Hippocampal formation (tissue), 2 donors: ENCODE measurements at regions not wholly inside any gene's neighbourhood (a gene's known extent, or its start where the extent isn't known, plus 50 kb on each side); places are given as distances from the start of the nearest gene placed in this dataset.

ENCODE experiments used
- DNase-seq, 2 donors: peaks; one replicate each; lab custom pipeline; 2025; lab: John Stamatoyannopoulos, UW

DNA sequence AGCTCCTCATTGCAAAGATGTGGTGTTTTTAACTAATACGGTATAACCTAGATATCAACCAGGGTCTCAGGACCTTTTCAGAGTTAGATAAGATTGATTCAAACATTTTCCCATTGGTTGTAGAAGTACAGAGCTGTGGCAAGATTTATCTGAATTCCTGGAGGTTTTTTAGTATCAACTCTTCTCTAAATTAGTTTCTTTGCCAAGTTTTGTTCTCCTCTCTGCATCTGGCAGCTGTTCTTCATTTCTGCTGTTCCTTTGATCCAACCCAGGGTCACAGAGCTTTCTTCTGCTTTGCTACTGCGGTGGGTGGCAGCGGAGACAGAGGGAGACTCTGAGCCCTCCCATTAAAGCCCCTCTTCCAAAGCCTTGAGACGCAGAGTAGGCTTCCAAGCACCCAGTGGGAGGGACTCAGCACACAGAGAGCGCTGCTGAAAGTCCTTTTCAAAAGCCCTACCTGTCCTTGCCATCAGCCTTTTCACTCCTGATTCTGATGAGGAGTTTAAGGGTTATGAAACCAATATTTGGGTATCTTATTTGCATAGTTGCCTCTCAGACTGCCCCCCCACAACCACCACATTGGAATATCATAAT, 146.3 kb upstream of the EEPD1 start:
- DNase-seq = no peak

DNA sequence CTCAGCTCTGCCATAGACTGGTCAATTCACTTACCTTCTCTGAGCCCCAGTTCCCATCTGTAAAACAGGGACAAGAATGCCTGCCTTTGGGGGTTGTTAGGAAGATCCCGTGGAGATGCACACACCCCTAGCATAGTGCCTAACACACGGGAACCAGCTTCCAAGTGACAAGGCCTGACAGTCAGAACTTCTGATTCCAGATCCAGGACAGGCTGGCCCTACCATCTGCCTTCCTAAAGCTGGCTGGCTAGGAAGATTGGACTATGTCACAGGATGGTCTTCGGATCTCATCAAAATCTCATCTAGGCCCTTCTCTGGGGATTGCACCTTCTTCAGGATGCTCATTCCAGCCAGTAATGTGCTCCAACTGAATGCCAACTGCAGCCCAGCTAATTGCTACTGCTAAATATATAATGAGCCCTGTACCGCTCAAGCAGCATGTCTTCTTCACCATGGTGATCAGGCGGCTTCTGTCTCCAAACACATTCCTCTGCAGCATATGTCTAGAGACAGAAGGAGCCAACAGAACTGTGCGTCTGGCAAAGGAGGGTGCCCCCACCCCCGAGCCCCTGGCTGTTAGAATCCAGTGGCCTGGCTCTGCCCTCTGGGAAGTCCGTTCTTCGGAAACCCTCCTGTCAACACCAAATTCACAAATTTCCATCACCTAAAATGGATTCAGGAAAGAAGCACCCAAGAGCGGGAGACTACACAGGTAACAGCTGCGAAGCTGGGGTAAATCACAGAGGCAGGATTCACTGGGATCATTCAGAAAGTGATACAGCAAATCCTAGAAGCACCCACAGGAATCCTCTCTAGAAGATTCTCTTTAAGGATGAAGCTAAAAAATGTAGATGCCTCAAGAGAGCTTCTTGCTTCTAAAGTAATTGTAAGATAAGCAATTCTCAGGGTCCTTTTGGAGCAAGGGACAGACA, 142.1 kb upstream of the EEPD1 start:
- DNase-seq = no peak

GRCh38 chr7:36011588-36011965, 141.5 kb upstream of the EEPD1 start:
- no peak for DNase-seq

DNA sequence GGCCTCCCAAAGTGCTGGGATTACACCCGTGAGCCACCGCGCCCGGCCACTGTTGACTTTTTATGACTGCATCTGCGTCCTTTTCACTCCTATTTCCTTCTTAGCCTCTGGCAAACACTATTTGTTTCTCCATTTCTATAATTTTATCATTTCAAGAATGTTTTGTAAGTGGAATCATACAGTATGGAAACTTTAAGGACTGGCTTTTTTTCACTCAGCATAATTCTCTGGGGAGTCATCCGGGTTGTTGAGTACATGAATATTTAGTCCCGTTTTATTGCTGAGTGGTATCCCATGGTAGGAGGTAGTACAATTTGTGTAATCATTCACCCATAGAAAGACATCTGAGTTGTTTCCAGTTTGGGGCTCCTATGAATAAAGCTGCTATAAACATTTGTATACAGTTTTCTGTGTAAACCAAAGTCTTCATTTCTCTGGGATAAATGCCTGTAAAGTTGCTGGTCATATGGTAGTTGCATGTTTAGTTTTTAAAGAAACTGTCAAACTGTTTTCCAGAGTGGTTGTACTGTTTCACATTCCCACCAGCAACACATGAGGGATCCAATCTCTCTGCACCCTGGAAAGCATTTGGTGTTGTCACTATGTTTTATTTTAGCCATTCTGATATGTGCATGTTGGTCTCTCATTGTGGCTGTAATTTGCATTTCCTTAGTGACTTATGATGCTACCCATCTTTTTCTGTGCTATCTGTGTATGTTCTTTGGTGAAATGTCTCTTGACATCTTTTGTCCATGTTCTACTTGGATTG, 139.6 kb upstream of the EEPD1 start:
- DNase-seq = no peak

GRCh38 chr7:36014961-36015360, 138.1 kb upstream of the EEPD1 start:
- DNase-seq = no peak

GRCh38 chr7:36015733-36016132, 137.3 kb upstream of the EEPD1 start:
- DNase-seq = no peak

GRCh38 chr7:36016648-36017047, 136.4 kb upstream of the EEPD1 start:
- no peak for DNase-seq

DNA sequence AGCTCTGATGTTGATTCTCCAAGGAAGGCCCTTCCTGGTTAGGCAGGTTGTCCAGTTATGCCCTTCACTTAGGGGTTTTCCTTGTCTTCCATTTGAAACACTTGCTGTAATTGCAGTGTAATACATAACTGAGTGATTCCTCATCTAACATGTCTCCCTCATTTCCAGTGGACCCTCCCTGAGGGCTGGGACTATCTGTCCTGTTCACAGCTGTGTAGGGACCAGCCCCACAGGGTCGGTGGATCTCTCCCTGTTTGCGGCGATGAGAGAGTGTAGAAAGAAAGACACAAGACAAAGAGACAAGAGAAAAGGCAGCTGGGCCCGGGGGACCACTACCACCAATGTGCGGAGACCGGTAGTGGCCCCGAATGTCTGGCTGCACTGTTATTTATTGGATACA, 135.9 kb upstream of the EEPD1 start:
- DNase-seq = no peak

- no peak for DNase-seq
Measured at GRCh38 chr7:36018816-36019484, 134.1 kb upstream of the EEPD1 start.

DNA sequence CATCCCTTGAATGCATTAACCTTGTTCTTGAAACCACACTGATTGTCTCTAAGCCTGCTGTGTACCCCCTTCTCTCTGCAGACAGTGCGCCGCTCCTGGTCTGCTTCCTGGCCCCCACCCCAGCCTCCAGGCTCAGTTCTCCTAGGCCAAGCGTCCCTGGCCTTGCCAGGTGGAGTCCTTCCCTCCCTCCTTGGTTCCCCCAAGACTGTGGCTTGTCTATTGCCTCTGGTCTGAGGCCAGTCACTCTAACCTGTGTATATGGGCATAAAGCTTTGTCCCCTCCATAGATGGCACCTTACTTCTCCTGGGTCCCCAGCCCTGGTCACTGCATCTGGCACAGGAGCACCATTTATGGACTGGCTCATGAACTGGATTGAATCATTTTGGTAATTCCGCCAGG, 133.5 kb upstream of the EEPD1 start:
- no peak for DNase-seq

- no peak for DNase-seq
Measured at GRCh38 chr7:36019980-36020379, 133.1 kb upstream of the EEPD1 start.

DNA sequence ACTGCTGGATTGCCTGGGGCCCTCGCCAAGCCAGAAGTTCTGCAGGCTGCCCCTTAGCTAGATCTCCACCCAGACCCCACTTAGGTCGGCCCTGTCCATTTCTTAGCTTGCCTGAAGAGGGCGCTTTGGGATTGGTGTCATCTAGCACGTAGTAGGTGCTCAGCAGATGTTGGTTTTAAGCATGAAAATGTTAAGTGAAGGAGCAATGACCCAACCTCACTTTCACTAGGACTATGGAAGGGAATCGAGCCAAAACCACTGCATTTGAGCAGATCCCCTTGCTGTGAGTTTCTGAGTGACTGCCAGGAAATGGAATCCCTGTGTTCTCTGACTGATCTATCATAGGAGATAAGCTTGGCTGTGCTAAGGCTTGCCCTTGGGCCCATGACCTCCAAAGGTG, 131.7 kb upstream of the EEPD1 start:
- DNase-seq = no peak

- DNase-seq = peak; percentile 29 to 53
Measured at GRCh38 chr7:36021917-36022550, 131.0 kb upstream of the EEPD1 start.

- no peak for DNase-seq
Measured at GRCh38 chr7:36023033-36023560, 130.0 kb upstream of the EEPD1 start.

- no peak for DNase-seq
Measured at GRCh38 chr7:36025190-36025589, 127.9 kb upstream of the EEPD1 start.

- DNase-seq = no peak
Measured at GRCh38 chr7:36029311-36029710, 123.7 kb upstream of the EEPD1 start.

DNA sequence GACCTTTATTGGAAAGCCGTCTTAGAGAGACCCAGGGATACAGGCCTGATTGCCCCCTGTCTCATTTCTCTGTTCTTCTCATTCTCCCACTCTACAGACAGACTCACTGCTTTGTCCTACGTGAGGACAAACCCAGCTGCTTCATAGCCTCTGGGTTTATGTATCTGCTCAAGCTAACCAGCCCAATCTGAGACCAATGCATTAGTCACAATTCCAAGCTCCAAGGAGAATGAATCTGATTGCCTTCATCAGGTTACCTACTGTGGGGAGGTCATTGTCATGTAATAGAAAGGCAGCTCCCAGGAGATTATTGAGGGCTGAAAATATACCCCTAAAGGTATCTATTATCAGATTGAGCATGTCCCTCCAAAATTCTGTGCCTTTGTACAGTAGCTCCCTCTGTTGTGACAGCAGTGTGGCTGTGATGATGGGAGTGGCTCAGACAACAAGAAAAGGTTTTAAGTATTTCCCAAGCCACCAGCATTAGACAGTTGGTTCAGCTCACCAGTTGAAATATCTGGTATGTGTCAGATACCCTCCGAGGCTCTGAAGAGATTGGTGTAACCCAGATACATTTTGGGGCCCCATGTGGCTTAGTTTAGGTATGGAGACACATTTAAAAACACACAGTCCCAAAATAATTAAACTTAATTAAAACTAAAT, 123.1 kb upstream of the EEPD1 start:
- no peak for DNase-seq

DNA sequence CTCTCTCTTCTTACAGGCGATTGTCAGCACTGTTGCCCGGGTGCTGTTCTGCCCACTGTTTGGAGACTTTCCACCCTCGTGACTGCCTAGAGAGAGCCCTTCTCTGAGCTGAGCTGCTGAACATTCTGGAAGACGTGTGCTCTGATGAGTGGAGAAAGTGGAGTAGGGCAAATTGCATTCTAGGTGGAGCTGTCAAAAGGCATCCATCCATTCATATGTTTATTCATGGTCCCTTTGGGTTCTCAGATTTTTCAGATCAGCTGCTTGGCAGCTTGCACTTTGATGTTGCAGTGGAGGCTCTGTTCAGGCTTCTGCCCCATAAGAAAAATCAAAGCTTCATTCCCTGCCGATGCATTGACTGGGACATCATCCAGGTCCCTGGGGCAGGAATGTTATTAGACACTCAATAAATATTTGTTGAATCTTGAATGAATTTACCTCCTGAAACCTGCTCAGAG, 120.7 kb upstream of the EEPD1 start:
- peak in 1 of 2 donors; percentile 22 for DNase-seq

GRCh38 chr7:36034020-36034419, 119.0 kb upstream of the EEPD1 start:
- no peak for DNase-seq

DNA sequence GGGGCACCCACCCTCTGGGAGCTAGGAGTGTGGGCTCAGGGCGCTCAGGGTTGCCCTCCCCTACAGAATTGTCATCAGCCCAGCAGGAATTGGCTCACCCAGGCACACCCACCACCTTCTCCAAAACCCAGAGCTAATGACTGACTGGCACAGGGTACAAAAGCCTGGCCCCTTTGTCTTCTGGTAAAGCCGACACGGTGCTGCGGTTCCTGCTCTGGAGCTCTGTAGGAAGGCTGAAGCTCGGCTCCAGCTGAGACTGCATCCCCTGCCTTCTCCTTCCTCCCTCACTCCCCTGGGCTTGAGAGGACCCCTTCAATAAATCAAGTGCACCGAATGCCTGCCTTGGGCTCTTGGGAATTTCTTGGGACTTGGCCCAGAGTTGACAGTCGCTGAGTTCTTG, 117.9 kb upstream of the EEPD1 start:
- no peak for DNase-seq

DNA sequence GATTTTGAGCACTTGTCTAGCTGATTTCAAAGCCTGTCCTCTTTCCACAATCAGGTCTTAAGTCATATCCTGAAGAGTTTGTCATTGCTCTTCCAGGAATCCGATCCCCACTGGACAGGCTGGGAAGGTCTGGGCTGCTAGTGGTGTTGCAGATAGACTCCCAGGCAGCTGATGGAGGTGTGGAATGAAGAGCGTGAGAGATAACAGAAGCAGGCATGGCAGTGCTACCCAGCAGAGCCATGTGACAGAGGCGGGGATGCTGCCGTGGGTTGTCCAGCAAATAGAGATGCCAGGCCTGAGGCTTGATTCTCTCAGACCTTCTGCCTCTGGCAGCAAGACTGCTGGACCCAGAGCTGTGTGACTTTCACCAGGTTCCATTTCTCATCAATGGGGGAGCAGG, 116.5 kb upstream of the EEPD1 start:
- DNase-seq = no peak
